Glutamatergic neuron (in vitro differentiated cells): ENCODE measurements at regions not wholly inside any gene's neighbourhood (a gene's known extent, or its start where the extent isn't known, plus 50 kb on each side); places are given as distances from the start of the nearest gene placed in this dataset.

Source experiments
- DNase-seq: peaks from one replicate; pipeline ENCODE4 v3.0.0; 2022
- H3K27ac Mint-ChIP-seq: one replicate; pipeline ENCODE4 v1.8.0; 2020; ENCODE audit warnings: mild to moderate bottlenecking, mixed read lengths, inconsistent platforms; ENCODE audit not compliant: unreplicated experiment
- H3K27me3 Mint-ChIP-seq: one replicate; pipeline ENCODE4 v1.8.0; 2020; ENCODE audit warnings: mild to moderate bottlenecking, moderate library complexity, mixed read lengths, inconsistent platforms; ENCODE audit not compliant: unreplicated experiment
- H3K36me3 Mint-ChIP-seq: one replicate; pipeline ENCODE4 v1.8.0; 2020; ENCODE audit warnings: mild to moderate bottlenecking, mixed read lengths, inconsistent platforms; ENCODE audit not compliant: unreplicated experiment
- H3K4me1 Mint-ChIP-seq: one replicate; pipeline ENCODE4 v1.8.0; 2020; ENCODE audit warnings: mild to moderate bottlenecking, low read depth, mixed read lengths, inconsistent platforms; ENCODE audit not compliant: unreplicated experiment
- H3K4me3 Mint-ChIP-seq: one replicate; pipeline ENCODE4 v1.8.0; 2020; ENCODE audit warnings: mild to moderate bottlenecking, mixed read lengths, inconsistent platforms; ENCODE audit not compliant: unreplicated experiment
- H3K9me3 Mint-ChIP-seq: one replicate; pipeline ENCODE4 v1.8.0; 2020; ENCODE audit warnings: mild to moderate bottlenecking, moderate library complexity, mixed read lengths, inconsistent platforms; ENCODE audit not compliant: unreplicated experiment
- TF ChIP-seq, protein P1 (sequence below): fragments of 200-600 bp; sonication (generic); IDR thresholded peaks from one replicate; pipeline ENCODE4 v1.5.0; 2021; ENCODE audit not compliant: partially characterized antibody, unreplicated experiment

DNA sequence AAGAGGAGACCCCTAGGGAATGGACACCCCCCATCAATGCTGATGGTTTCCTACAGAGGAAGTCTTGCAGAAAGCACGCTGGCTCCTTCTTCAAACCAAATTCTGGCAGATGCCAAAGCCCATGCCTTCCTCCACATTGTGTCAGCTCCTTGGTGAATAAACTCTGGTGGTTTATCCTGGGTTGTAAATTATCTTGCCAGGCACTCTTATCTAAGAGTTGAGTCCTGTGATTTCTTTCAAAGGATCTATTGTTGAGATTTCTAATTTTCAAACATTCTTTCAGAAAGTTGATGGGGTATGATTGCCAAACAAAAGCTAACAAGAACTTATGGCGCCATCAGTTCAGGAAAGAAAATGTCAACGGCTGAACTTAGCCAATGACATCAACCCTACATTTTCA, 160.4 kb downstream of the NSG2 start:
- H3K4me1 Mint-ChIP-seq: peaks cover 8% of the 10 kb centered on the region
- H3K27ac Mint-ChIP-seq: no peak overlapping the region
- peaks cover 5% of the 10 kb centered on the region for H3K27me3 Mint-ChIP-seq
- H3K36me3 Mint-ChIP-seq: peaks cover 11% of the 10 kb centered on the region
- DNase-seq: no peak
- H3K9me3 Mint-ChIP-seq: peaks cover 8% of the 10 kb centered on the region
- TF ChIP-seq, protein P1, sequence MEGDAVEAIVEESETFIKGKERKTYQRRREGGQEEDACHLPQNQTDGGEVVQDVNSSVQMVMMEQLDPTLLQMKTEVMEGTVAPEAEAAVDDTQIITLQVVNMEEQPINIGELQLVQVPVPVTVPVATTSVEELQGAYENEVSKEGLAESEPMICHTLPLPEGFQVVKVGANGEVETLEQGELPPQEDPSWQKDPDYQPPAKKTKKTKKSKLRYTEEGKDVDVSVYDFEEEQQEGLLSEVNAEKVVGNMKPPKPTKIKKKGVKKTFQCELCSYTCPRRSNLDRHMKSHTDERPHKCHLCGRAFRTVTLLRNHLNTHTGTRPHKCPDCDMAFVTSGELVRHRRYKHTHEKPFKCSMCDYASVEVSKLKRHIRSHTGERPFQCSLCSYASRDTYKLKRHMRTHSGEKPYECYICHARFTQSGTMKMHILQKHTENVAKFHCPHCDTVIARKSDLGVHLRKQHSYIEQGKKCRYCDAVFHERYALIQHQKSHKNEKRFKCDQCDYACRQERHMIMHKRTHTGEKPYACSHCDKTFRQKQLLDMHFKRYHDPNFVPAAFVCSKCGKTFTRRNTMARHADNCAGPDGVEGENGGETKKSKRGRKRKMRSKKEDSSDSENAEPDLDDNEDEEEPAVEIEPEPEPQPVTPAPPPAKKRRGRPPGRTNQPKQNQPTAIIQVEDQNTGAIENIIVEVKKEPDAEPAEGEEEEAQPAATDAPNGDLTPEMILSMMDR: no peak
- H3K4me3 Mint-ChIP-seq: no peak overlapping the region

DNA sequence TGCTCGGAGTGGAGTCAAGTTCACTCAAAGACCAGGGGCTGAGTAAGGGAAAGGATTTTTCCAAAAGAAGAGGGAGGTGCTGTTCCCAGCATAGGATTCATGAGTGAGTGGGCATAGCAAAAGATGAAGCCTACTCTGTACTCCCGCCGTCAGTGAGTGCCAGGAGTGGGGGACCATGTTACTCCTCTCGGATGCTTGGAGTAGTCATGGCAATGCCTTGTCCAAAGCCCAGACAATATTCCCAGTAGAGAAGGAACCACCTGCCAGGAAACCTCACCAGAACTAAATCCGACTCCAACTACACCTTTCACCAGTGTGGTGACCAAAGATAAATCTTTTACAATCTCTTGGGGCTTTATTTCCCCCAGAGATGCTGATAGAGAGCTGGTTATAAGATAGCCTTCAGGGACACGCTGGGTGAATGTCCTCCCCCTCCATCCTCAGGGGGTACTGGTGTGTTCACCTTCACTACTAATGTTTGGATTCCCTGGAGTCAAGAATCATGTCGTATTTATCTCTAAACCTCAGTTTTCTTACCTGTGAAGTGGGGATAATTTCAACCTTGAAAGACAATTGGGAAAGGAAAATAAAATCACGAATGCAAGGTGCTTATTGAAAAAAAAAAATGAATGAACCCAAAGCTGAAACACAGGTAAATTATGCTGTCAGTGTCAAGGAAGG, 165.2 kb downstream of the NSG2 start:
- no peak for DNase-seq
- Mint-ChIP-seq H3K36me3 (no peaks in the 10 kb centered on the region), H3K4me1 (peaks cover 7% of the 10 kb centered on the region), H3K9me3 (peaks cover 2% of the 10 kb centered on the region), H3K27me3 (peaks cover 3% of the 10 kb centered on the region), H3K4me3 (no peak overlapping the region), H3K27ac (no peak overlapping the region)
- TF ChIP-seq, protein P1: no peak

DNA sequence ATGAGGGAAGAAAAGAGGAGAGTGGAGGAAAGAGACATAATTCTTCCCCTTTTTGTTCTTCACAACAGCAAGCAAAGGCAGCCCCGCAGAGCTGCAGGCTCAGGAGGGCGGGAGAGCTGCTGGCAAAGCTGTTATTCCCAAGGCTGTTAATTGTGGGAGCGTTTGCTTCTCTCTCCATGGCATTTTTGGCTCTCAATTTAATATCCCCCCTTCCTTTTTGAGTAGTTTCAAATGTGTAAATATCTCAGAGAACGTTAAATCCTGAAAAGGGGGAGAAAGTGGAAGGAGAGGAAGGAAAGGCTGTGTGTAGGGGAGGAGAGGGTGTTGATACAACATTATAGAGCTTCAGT, 165.7 kb downstream of the NSG2 start:
- TF ChIP-seq, protein P1: no peak
- H3K27me3 Mint-ChIP-seq: peaks cover 3% of the 10 kb centered on the region
- no peak overlapping the region for H3K4me3 Mint-ChIP-seq
- no peak for DNase-seq
- peaks cover 7% of the 10 kb centered on the region for H3K4me1 Mint-ChIP-seq
- H3K27ac Mint-ChIP-seq: no peak overlapping the region
- H3K36me3 Mint-ChIP-seq: no peaks in the 10 kb centered on the region
- H3K9me3 Mint-ChIP-seq: peaks cover 2% of the 10 kb centered on the region

DNA sequence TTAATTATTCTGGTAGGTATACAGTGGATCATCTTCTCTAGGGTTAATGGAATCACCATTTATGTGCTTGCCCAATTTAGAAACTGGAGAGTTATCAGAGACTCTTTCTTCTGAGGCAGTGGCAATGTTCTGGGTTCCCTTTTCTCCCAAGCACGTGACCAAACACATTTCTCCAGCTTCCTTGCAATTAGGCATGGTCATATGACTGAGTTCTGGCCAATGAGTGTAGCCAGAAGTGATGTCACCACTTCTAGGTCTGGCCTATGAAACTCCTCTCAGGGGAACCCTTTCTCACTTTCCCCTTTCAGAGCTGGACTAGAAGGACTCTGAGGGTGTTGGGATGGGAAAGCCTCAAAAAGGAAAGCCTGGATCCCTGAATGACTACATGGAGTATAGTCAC, 172.0 kb downstream of the NSG2 start:
- no peak overlapping the region for H3K27ac Mint-ChIP-seq
- TF ChIP-seq, protein P1: no peak
- H3K9me3 Mint-ChIP-seq: peaks cover 2% of the 10 kb centered on the region
- peaks cover 14% of the 10 kb centered on the region for H3K4me1 Mint-ChIP-seq
- H3K4me3 Mint-ChIP-seq: no peak overlapping the region
- no peaks in the 10 kb centered on the region for H3K36me3 Mint-ChIP-seq
- no peak for DNase-seq
- peaks cover 6% of the 10 kb centered on the region for H3K27me3 Mint-ChIP-seq

DNA sequence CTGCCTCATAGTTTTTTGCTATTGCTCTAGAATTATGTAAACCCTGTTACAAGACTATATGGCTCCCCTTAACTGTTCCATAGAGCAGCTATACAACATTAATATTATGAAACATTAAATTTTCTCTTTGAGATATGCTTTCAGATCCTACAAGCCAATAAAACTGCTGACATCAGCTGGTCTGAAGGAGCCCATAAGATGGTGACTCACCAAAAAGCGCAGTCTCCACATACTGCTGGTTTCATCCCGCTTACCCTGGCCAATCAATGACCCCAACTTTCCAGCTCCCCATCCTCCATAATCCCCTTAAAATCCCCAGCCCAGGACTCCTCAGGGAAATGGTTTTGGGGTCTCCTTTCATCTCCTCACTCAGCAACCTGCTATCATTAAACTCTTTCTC, 172.7 kb downstream of the NSG2 start:
- no peaks in the 10 kb centered on the region for H3K36me3 Mint-ChIP-seq
- TF ChIP-seq, protein P1: no peak
- H3K27me3 Mint-ChIP-seq: peaks cover 6% of the 10 kb centered on the region
- H3K27ac Mint-ChIP-seq: no peak overlapping the region
- no peak for DNase-seq
- H3K4me3 Mint-ChIP-seq: no peak overlapping the region
- H3K9me3 Mint-ChIP-seq: peaks cover 2% of the 10 kb centered on the region
- peaks cover 14% of the 10 kb centered on the region for H3K4me1 Mint-ChIP-seq
